Kidney (tissue), 13 donors: ENCODE measurements at regions not wholly inside any gene's neighbourhood (a gene's known extent, or its start where the extent isn't known, plus 50 kb on each side); places are given as distances from the start of the nearest gene placed in this dataset.

Experiments
- DNase-seq, 5 donors: peaks; one replicate each; pipeline ENCODE4 v3.0.0-alpha.2; 2013 to 2020
- FAIRE-seq: peaks from 2 replicates; lab custom pipeline; 2012; peaks lifted over from hg19 to GRCh38; lab: Jason Lieb, UNC
- H3K27ac ChIP-seq, 2 donors: one replicate each; pipeline ENCODE4 v1.7.0; 2013; ENCODE audit warnings: low read depth in 2 of 2, low read length in 2 of 2, inconsistent platforms in 1 of 2
- H3K27me3 ChIP-seq: one replicate; pipeline ENCODE4 v1.7.1; 2013; ENCODE audit warnings: low read length, inconsistent platforms; ENCODE audit not compliant: control insufficient read depth, insufficient read depth
- H3K36me3 ChIP-seq, 3 donors: one replicate each; pipeline versions ENCODE4 v1.7.0 to v1.7.1; 2013; ENCODE audit warnings: low read length in 3 of 3, control low read depth in 1 of 3, inconsistent platforms in 1 of 3; ENCODE audit not compliant: insufficient read depth in 3 of 3, control insufficient read depth in 2 of 3
- H3K4me1 ChIP-seq, 3 donors: one replicate each; pipeline versions ENCODE4 v1.7.0 to v1.7.1; 2013; ENCODE audit warnings: low read length in 3 of 3, inconsistent platforms in 1 of 3, low read depth in 1 of 3; ENCODE audit not compliant: control insufficient read depth in 2 of 3, insufficient read depth in 2 of 3
- H3K4me3 ChIP-seq, 3 donors: one replicate each; pipeline versions ENCODE4 v1.7.0 to v1.8.1; 2013; ENCODE audit warnings: low read length in 3 of 3, control low read depth in 1 of 3, inconsistent platforms in 1 of 3
- H3K9ac ChIP-seq, 3 donors: one replicate each; pipeline versions ENCODE4 v1.7.0 to v1.7.1; 2013; ENCODE audit warnings: low read length in 3 of 3, control low read depth in 1 of 3, inconsistent platforms in 1 of 3
- H3K9me3 ChIP-seq, 3 donors: one replicate each; pipeline versions ENCODE4 v1.7.0 to v1.7.1; 2013; ENCODE audit warnings: low read length in 3 of 3, control low read depth in 1 of 3, inconsistent platforms in 1 of 3; ENCODE audit not compliant: control insufficient read depth in 2 of 3, insufficient read depth in 1 of 3
- intact Hi-C: fragments of 100-400 bp; cut with DNase I; formaldehyde crosslinking; loops from one replicate; pipeline ENCODE4 v1.11.1; 2022
- TF ChIP-seq, protein P1 (sequence below): IDR thresholded peaks from 3 replicates; pipeline ENCODE4 v1.5.1; 2012; ENCODE audit warnings: mild to moderate bottlenecking, moderate library complexity, borderline replicate concordance; ENCODE audit not compliant: insufficient read depth; ENCODE audit errors: extremely low read depth
- donor health status: control.
- donor health status: control.
- donor health status: control.
- donor health status: control.
- donor health status: control.
- donor health status: DM: yes; HTN: yes; CAD: no.
- donor health status: Normal renal cell carcinoma (clear cell type).

DNA sequence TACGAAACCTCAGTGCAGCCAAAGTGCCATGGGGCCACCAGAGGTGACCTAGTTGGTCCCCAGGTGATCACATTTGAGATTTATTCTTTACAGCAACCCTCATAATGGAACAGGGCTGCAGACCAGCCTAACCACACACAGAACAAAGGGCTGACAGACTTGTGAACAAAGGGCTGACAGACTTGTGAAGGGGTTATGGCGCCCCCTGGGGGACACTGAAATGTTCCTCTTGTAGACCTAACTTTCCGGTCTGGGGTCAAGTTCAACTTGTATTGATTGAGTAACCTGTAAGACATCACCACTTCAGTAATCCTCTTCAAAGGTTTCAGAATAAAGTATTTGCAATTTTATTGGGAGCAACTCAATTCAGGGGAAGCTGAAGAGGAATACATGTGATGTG is 175.9 kb upstream of the RPS6KA3 start:
- H3K27me3 ChIP-seq, result peaks cover 5% of the 10 kb centered on the region
- H3K4me1 ChIP-seq, result no peaks in the 10 kb centered on the region
- TF ChIP-seq, protein P1, sequence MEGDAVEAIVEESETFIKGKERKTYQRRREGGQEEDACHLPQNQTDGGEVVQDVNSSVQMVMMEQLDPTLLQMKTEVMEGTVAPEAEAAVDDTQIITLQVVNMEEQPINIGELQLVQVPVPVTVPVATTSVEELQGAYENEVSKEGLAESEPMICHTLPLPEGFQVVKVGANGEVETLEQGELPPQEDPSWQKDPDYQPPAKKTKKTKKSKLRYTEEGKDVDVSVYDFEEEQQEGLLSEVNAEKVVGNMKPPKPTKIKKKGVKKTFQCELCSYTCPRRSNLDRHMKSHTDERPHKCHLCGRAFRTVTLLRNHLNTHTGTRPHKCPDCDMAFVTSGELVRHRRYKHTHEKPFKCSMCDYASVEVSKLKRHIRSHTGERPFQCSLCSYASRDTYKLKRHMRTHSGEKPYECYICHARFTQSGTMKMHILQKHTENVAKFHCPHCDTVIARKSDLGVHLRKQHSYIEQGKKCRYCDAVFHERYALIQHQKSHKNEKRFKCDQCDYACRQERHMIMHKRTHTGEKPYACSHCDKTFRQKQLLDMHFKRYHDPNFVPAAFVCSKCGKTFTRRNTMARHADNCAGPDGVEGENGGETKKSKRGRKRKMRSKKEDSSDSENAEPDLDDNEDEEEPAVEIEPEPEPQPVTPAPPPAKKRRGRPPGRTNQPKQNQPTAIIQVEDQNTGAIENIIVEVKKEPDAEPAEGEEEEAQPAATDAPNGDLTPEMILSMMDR, result peak; percentile 61
- H3K27ac ChIP-seq, result no peak overlapping the region
- intact Hi-C loops, result no loop called here
- H3K9me3 ChIP-seq, result no peaks in the 10 kb centered on the region
- H3K36me3 ChIP-seq, result no peaks in the 10 kb centered on the region
- no peak overlapping the region for H3K4me3 ChIP-seq
- no peak overlapping the region for H3K9ac ChIP-seq
- peak; percentile 56 to 83 (median 67) for DNase-seq
- peak; percentile 82 for FAIRE-seq

DNA sequence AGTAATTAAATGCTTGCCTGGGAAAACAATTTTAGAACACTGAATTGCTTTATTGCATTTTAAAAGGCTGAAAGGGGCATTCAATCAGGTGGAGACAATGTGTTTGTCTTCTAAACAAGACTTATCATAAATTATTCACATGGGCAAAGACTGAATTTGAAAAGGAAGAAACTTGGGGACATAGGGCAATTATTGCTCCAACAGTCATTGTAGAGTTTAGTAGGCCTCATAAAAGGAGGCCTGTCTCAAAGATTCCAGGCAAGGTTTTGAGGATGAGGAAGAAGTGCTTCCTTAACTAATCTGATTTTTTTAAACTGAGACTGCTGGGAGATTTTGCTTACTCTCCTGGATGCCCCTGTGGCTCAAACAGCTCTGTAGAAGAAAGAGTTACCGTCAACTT is 174.4 kb upstream of the RPS6KA3 start:
- no peak overlapping the region for H3K27ac ChIP-seq
- DNase-seq, result no peak
- H3K27me3 ChIP-seq, result peaks cover 5% of the 10 kb centered on the region
- no peak for FAIRE-seq
- H3K4me1 ChIP-seq, result no peaks in the 10 kb centered on the region
- intact Hi-C loops, result no loop called here
- TF ChIP-seq, protein P1, result no peak
- no peaks in the 10 kb centered on the region for H3K9me3 ChIP-seq
- H3K9ac ChIP-seq, result no peak overlapping the region
- H3K4me3 ChIP-seq, result no peak overlapping the region
- H3K36me3 ChIP-seq, result no peaks in the 10 kb centered on the region

DNA sequence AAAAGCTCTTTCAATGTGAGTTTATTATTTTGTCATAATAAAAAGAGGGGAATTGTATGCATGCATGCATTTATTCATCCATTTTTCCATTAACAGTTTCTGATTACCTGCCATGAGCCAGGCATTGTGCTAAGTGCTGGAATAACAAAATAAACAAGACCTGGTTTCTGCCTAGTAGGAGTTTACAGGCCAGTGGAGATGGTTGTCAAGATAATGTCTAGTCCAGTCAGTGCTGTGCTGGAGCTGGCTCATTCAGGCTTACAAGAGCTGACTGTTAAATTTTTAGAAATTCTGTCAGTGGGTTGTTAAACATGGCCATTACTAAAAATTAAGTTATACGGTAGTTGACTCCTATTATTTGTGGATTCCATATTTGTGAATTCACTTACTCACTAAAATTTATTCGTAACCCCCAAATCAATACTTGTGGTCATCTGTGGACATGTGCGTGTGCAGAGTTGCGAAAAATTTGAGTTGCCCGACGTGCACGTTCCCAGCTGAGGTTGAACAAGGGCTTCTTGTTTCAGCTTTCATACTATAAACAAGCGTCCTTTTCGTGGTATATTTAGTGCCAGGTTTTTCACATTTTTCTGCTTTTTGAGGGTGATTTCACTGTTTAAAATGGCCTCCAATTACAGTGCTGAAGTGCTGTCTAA is 172.3 kb upstream of the RPS6KA3 start:
- H3K36me3 ChIP-seq, result no peaks in the 10 kb centered on the region
- no peak overlapping the region for H3K4me3 ChIP-seq
- intact Hi-C loops, result no loop called here
- H3K27ac ChIP-seq, result no peak overlapping the region
- no peak overlapping the region for H3K9ac ChIP-seq
- TF ChIP-seq, protein P1, result no peak
- DNase-seq (peak in 2 of 5 donors; percentile 3 to 7), FAIRE-seq (no peak)
- H3K9me3 ChIP-seq, result no peaks in the 10 kb centered on the region
- H3K4me1 ChIP-seq, result no peaks in the 10 kb centered on the region
- H3K27me3 ChIP-seq, result peaks cover 6% of the 10 kb centered on the region

DNA sequence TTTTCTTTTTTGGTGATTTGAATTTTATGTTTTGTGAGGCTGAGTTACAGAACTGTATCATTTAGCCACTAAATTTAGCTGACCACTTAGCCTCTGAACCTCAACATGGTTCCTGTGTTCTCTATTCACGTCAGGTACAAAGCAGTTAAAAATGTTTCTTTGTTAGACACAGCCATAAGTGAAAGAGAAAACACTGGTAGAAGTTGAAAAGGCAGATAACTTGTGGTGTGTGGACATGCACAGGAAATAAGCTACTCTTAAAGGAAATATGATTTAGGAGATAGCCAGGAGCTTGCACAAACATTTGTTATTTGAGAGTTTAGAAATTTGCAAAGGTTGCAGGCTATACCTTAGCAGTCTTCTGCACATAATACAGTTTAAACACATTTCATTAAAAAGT is 171.0 kb upstream of the RPS6KA3 start:
- Histone ChIP-seq H3K27me3 (peaks cover 2% of the 10 kb centered on the region), H3K9ac (no peak overlapping the region), H3K36me3 (no peaks in the 10 kb centered on the region), H3K27ac (no peak overlapping the region), H3K9me3 (no peaks in the 10 kb centered on the region), H3K4me3 (no peak overlapping the region), H3K4me1 (no peaks in the 10 kb centered on the region)
- DNase-seq (no peak), FAIRE-seq (no peak)
- TF ChIP-seq, protein P1, result no peak
- intact Hi-C loops, result no loop called here
